Stimulated activated CD4-positive, alpha-beta T cell treated with anti-CD3 and anti-CD28 coated beads, Interleukin-12 subunit alpha, Interleukin-12 subunit beta, amount 100 ng/mL, for 48 hours (primary cell): ENCODE measurements at regions not wholly inside any gene's neighbourhood (a gene's known extent, or its start where the extent isn't known, plus 50 kb on each side); places are given as distances from the start of the nearest gene placed in this dataset.

Experiments
- DNase-seq, 3 donors: peaks; one replicate each; pipeline ENCODE4 v3.0.0-alpha.2; 2020; ENCODE audit warnings: low read depth in 2 of 3, low spot score in 1 of 3

DNA sequence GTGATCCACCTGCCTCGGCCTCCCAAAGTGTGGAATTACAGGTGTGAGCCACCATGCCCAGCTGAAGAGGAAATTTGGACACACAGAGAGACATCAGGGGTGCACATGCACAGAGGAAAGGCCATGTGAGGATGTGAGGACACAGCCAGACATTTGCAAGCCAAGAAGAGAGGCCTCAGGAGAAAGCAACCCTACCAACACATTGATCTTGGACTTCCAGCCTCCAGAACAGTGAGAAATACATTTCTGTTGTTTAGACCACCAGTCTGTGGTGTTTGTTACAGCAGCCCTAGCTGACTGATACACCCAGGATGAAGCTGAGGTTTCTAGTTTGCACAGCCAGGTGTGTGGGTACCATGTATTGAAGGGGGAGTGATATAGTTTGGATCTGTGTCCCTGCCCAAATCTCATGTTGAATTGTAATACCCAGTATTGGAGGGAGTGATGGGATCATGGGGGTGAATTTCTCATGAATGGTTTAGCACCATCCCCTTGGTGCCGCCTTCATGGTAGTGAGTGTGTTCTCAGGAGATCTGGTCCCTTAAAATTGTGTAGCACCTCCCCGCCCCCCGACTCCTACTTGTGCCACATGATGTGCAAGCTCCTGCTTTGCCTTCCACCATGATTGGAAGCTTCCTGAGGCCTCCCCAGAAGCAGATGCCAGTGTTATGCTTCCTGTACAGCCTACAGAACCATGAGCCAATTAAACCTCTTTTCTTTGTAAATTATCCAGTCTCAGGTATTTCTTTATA is 64.7 kb upstream of the DUSP5 start:
- DNase-seq: no peak

DNA sequence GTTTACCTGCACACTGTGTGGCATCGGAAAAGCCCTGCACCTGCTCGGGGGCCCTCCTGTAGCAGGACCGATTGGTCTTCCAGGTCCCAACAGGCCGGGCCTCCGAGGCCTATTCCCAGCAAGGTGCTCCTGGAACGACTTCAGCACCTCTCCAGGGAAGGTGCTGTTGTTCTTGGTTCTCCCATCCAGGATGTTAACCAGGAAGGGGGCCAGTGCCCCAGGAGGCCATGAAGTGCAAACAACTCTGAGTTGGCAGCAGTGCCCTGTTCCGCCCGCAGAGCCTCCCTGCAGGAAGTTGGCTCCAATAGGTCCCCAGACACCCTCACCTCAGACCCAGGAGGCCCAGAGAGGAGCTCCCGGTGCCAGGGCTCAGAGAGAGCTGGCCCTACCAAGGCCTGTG is 64.0 kb upstream of the DUSP5 start:
- no peak for DNase-seq

DNA sequence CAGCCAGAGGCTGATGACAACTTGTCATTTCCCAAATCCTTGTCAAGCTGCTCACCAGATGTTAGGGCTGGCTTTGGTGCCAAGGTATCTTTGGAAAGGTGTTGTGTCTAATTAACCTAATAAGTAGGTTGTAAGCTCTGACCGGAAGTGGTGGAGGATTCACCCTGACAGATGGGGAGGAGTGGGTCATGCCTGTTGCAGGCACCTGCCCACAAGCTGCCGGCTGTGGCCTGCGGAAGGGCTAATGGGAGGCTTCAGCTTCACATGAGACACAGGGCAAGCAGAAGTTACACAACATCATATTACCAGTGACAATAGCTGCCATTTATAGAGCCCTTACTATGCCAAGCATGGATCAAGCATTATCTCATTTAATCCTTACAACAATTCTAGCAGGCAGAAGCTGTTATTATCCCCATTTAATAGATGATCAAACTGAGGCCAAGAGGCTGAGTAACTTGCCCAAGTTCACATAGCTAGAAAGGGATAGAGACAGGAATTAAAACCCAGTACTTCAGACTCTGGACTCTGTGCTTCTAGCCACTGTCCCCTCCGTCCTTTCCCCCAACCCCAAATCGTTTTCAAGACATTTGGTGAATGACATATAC is 63.1 kb upstream of the DUSP5 start:
- no peak for DNase-seq

DNA sequence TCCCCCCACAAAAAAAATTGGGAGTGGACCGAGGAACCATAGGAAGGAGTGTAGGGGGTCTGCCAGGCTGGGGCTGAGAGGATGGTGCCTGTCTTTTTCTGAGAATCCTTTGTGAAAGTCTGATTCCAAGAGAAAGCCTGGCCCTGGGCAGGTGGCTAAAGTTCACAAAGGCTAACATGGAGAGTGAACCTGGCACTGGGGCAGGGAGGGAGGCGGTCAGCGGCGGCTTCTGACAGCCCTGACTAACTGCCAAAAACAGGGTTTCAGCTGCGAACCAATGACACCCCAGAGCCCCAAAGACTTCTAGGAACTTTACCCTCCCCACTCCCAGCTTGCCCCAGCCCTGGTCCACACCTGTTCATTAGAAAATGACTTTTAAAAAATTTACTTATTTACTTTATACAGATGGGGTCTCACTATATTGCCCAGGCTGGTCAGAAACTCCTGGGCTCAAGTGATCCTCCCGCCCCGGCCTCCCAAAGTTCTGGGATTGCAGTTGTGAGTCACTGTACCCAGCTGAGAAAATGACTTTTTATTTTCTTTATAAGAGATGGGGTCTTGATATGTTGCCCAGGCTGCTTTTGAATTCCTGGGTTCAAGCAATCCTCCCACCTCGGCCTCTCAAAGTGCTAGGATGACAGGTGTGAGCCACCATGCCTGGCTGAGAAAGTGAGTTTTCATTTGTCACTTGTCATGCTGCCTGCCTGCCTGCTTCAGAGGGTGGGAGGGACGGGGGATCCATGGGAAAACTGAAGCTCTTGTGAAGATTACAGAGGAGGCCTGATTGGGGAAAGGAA is 61.0 kb upstream of the DUSP5 start:
- no peak for DNase-seq

DNA sequence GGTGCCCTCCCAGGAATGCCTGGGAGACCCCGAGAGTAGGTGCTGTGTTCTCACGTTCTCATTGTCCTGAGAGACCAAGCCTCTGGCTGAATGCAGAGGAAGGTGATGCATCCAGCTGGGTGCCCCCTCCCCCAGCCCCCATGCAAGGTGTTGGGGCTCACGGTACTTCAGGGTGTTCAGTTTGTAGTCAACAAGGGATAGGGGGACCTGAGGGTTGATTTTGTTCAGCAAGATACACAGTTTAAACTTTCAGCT is 60.4 kb upstream of the DUSP5 start:
- DNase-seq: no peak

DNA sequence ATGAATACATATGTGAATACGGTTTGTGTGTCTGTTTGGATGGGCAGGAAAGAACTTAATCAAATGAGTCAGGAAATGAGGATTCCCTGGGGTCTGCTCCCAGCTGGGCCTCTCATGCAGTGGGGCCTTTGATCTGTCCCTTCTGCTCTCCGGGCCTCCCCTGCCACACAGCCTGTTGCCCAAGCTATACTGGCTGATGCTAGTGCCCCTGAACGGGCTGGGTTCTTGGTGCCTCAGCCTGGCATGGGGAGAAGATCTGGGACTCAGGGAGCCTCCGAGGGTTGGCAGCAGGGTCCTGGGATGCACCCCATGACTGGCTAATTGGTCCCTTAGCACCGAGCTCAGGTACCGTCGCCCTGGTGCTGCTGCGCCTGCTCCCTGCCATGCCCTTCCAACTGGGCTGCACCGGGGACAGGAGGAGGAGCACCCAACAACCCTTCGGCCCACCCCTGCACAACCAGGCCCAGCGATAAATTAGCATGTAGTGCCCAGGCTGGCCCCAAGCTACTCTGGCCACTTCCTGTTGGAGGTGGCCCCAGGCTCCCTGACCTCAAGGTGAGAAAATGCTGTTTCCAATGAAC is 59.9 kb upstream of the DUSP5 start:
- DNase-seq: no peak

DNA sequence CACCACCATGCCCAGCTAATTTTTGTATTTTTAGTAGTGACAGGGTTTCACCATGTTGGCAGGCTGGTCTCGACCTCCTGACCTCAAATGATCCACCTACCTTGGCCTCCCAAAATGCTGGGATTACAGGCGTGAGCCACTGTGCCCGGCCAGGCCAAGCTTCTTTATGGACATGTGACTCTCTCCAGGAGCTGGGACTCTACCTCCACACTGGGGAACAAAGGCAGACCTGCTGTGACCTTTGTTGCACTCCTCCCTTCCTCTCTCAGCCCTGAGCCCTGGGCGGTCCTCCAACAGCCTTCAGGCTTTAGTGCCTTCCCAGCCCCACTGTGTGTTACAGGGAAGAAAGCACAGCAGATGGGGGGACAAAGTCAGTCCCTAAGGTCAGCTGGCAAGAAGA is 55.0 kb upstream of the DUSP5 start:
- no peak for DNase-seq

DNA sequence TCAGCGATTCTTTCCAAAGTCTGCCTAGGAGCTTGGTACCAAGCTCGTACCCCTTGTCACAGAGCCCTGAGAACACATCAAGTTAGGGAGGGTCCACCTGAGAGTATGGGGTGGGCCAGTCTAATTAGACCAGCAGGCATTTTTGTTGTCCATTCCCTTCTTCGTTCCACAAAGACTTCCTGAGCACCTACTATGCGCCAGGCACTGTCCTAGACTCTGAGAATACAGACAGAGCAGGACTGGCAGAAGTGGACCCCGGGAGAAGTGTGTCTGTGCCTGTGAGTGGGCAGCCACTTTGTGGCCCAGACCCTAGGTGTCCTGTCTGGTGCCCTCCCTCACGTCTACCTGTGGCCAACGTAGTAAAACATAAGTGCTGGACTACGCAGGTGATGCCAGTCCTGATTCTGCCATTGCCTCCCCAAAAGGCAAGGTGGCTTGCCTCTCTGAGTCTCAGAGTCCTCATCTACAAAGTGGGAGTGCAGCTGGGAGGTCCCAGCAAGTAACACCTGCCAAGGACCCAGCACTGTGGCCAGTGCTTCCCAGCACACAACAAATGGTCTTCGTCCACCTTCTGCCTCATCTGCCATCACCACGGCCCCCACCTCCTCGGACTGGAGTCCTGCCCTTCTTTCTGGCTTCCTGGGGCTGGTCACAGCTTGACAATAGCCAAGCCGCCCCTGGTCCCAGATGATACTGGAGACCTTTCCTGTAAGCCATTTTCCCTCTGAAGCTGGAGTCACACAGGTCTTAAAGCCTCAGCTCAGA is 54.3 kb upstream of the DUSP5 start:
- DNase-seq: no peak

DNA sequence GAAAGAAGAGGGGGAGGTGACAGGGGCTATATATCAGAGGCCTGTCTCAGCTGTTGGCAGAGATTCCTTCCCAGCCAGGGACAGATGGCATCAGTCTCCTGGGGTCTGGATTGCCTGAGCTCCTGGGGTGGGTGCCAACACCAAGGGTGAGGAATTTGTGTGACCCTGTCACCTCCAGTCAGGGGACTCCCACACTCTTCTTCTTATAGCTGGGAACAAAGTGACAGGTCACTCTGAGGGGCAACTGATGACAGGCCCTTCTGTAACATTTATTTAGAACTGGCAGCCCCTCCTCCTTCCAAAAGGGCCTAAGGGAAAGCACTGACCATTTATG is 53.7 kb upstream of the DUSP5 start:
- no peak for DNase-seq

DNA sequence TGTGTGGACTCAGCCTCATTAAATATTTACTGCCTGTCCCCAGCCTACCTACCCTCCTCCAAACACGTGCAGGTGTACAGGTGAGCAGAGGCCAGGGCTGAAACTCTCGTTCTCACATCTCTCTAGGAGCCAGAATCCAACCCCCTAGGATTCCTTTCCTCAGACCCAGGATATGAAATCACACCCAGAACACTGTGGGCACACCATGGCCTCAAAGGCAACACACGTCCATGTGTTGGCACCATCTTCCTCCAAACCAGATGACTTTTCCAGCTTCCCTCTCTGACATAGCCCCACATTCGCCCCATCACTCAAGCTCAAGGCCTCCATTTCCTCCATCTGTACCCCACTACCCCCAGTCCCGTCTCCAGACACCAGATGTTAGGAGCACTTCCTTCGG is 51.8 kb upstream of the DUSP5 start:
- no peak for DNase-seq

DNA sequence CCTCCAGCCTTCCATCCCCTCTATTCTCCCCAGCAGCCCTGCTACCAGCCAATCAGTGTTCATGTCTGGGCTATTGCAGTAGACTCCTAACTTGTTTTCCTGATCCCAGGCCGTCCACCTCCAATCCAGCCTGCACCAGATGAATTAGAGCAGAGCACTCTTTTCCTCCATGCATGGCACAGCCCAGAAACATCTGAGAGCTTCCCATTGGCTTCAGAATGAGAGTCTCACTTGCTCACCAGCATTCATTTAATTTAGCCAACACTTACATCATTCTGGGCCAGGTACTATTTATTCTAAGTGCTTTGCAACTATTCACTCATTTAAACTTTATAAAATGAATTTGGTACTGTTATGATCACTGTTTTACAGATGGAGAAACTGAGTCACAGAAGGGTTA is 51.4 kb upstream of the DUSP5 start:
- DNase-seq: no peak

DNA sequence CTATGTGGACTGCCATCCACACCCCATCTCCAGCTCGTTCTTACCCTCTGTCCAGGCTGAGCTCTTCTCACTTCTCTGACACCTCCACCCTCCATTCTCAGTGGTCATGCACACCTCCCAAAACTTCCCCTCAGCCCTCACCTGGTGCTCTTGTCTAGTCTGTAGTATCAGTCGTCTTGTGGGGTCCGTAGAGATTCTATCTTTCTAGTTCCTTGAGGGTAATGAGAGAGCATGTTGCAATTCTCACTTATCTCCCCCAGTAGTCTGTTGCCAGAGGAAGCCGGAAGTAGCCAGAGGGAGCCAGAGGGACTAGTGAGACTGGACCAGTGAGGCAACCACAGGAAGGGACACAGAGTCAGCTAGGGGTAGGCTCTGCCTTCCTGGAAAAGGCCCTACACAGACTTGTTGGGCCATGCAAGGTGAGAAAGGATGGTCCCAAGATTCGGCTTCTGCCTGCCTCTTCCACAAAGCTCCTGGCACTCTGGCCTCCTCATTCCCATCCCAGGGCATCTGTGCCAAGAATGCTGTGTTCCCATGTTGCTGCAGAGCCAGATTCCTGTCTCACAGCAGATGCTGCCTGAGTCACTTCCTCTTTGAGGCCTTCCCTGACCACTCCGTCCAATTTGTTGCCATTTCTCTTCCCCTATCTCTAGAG is 50.6 kb upstream of the DUSP5 start:
- DNase-seq: no peak

DNA sequence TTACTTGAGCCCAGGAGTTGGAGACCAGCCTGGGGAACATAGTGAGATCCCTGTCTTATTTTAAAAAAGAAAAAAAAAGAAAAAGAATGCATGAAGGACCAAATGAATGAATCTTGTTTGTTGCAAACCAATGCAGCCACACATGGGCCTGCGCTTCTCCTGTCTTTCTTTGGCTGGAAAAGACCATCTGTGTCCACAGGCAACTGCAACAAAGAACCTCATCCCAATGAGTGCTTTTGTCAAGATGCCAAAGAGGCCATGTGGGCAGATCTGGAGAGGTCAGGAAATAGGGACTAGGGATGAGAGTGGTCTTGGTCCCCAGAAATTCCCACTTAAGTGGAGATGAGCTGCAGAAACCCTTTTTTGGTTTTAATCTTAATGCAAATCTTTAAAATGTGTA is 49.8 kb upstream of the DUSP5 start:
- DNase-seq: no peak
